Muscle of leg (tissue), 3 donors: ENCODE measurements at regions not wholly inside any gene's neighbourhood (a gene's known extent, or its start where the extent isn't known, plus 50 kb on each side); places are given as distances from the start of the nearest gene placed in this dataset.

Experiments
- DNase-seq: peaks from one replicate; pipeline ENCODE4 v3.0.0; 2013
- H3K27ac ChIP-seq: one replicate; pipeline ENCODE4 v1.5.1; 2013; ENCODE audit warnings: mild to moderate bottlenecking, low read length, control low read depth
- H3K27me3 ChIP-seq: one replicate; pipeline ENCODE4 v1.6.1; 2013; ENCODE audit warnings: low read length; ENCODE audit not compliant: control insufficient read depth, insufficient read depth
- H3K36me3 ChIP-seq: one replicate; pipeline ENCODE4 v1.6.1; 2013; ENCODE audit warnings: low read length; ENCODE audit not compliant: control insufficient read depth, insufficient read depth
- H3K4me1 ChIP-seq: one replicate; pipeline ENCODE4 v1.6.1; 2013; ENCODE audit warnings: low read length; ENCODE audit not compliant: control insufficient read depth, insufficient read depth
- H3K4me3 ChIP-seq: one replicate; pipeline ENCODE4 v1.5.1; 2013; ENCODE audit warnings: low read length, control low read depth
- H3K9me3 ChIP-seq: replicated peaks from 2 replicates; pipeline ENCODE4 v1.6.1; 2013; ENCODE audit warnings: low read depth, low read length; ENCODE audit not compliant: control insufficient read depth
- WGBS: methylation state at CpG from one replicate; pipeline ENCODE4 v1.1.5; 2013; ENCODE audit warnings: missing lambda C conversion rate; ENCODE audit not compliant: insufficient coverage; 5-methylcytosine and 5-hydroxymethylcytosine counted together

- H3K36me3 ChIP-seq: no peaks in the 10 kb centered on the region
- no peak overlapping the region for H3K27ac ChIP-seq
- no peaks in the 10 kb centered on the region for H3K9me3 ChIP-seq
- DNase-seq: no peak
- H3K27me3 ChIP-seq: no peaks in the 10 kb centered on the region
- no CpG with 5 or more reads among the region's 6 CpGs for WGBS
- peaks cover 7% of the 10 kb centered on the region for H3K4me1 ChIP-seq
- no peak overlapping the region for H3K4me3 ChIP-seq
Observed at GRCh38 chr13:42396901-42397655, 125.1 kb downstream of the AKAP11 start.

DNA sequence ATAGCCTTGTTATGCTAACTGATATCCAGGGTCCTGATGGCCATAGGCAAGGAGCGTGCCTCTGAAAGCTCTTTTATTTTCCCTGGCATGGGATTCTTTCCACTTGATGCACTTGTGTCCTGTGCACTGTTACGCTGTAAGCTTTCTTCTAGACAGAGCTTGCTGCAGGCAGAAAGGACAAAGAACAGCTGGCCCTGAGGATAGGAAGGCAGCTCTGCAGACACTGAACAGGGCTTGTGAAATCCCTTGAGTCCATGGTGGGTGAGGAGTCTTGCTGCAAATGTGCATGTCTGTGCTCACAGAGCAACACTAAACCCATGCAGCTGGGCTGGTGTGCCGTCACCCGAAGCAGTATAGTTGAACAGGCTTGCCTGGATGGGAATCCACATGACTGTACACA is 126.6 kb downstream of the AKAP11 start:
- no peak for DNase-seq
- 35% methylated on average over 3 of the region's 4 CpGs for WGBS

DNA sequence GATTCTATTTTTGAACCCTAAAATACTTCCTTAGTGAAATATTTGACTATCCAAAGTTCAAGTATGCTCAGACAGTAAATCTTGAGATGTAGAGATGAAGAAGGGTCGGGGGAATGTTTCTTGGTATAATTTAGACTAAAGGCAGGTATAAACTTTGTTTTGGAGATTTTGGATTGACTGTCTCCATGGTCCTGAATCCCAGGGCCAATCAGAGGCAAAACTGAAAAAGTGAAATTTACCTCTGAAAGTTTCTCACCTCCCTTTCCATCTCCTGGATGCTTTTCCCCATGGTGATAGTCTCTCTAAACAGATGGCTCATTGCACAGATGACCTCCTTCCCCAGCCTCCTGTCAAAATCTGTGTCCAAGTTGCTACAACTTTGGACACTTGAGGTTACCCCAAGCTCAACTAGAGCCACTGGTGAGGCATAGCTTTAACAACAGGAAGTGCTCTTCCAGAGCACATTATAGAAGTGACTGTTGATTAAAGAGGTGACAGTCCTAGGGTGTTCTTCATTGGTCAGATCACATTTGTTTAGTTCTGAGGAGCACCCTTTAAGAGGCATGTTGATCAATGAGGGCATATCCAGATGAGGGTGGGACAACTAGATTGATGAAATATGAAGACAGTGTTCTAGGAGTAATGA is 128.4 kb downstream of the AKAP11 start:
- Histone ChIP-seq H3K4me1 (peaks cover 7% of the 10 kb centered on the region), H3K4me3 (no peak overlapping the region), H3K27ac (no peak overlapping the region), H3K9me3 (no peaks in the 10 kb centered on the region), H3K36me3 (no peaks in the 10 kb centered on the region), H3K27me3 (no peaks in the 10 kb centered on the region)
- no CpG with 5 or more reads among the region's 1 CpG for WGBS
- no peak for DNase-seq

More for the DNA sequence above, 126.6 kb downstream of the AKAP11 start:
- no peak overlapping the region for H3K27ac ChIP-seq
- no peak overlapping the region for H3K4me3 ChIP-seq
- H3K36me3 ChIP-seq: no peaks in the 10 kb centered on the region
- no peaks in the 10 kb centered on the region for H3K27me3 ChIP-seq
- H3K9me3 ChIP-seq: no peaks in the 10 kb centered on the region
- H3K4me1 ChIP-seq: peaks cover 7% of the 10 kb centered on the region

- no peaks in the 10 kb centered on the region for H3K27me3 ChIP-seq
- H3K9me3 ChIP-seq: no peaks in the 10 kb centered on the region
- DNase-seq: no peak
- 33% methylated on average over 1 of the region's 3 CpGs for WGBS
- H3K4me1 ChIP-seq: peaks cover 7% of the 10 kb centered on the region
- no peak overlapping the region for H3K27ac ChIP-seq
- H3K36me3 ChIP-seq: no peaks in the 10 kb centered on the region
- H3K4me3 ChIP-seq: no peak overlapping the region
Observed at GRCh38 chr13:42401376-42401775, 129.4 kb downstream of the AKAP11 start.

DNA sequence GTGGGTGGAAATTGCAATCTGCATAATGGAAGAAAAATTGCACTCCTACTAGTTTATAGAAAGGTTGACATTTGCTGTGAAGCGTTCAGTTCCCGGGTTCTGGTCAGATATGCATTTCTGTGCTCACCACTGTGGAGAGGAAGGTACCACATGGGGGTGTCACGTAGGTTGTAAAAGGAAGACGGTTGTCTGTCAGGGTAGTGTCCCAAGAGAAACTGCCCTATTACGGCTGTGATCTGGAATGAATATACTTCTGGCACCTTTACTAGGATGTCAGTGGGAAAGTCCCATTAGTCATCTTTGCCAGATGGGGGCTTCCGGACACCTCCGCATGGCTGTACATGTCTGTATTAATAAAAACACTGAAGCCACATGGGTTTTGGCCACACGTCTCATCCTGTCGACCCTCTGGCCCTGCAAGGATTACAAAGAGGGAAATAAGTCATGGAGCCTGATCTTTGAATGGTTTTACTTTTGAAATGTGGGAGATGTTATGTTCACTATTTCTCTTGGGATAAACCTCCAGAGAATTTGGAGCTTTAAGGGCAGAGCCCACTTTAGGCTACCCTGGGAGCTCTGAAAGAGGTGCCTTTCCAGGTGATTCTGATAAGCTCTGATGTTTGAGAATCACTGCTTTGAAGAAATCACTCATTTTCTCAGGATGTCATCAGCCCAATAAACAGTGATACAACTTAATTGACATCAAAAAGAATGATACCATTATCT is 133.9 kb downstream of the AKAP11 start:
- Histone ChIP-seq H3K4me3 (no peak overlapping the region), H3K27ac (no peak overlapping the region), H3K4me1 (no peaks in the 10 kb centered on the region), H3K36me3 (no peaks in the 10 kb centered on the region), H3K27me3 (no peaks in the 10 kb centered on the region), H3K9me3 (no peaks in the 10 kb centered on the region)
- 70% methylated on average over 5 of the region's 9 CpGs for WGBS
- DNase-seq: no peak

DNA sequence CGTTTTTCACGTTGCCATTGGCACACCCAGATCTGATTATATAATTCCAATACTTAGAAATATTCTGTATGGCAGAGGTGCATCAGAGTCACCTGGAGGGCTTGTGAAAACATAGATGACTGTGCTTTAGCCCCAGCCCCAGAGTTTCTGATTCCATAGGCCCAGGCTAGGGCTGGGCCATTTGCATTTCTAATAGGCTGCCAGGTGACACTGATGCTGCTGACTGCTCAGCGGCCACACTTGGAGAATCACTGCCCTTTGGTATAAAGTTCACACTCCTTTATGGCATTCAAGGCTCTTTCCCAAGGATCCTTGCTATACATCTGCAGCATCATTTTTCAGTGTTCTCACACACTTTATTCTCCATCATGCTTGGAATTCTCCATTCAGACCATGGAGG is 137.1 kb downstream of the AKAP11 start:
- WGBS: 57% methylated on average over 1 of the region's 3 CpGs
- no peaks in the 10 kb centered on the region for H3K9me3 ChIP-seq
- no peak overlapping the region for H3K27ac ChIP-seq
- DNase-seq: no peak
- no peak overlapping the region for H3K4me3 ChIP-seq
- peaks cover 3% of the 10 kb centered on the region for H3K27me3 ChIP-seq
- no peaks in the 10 kb centered on the region for H3K36me3 ChIP-seq
- H3K4me1 ChIP-seq: no peaks in the 10 kb centered on the region

GRCh38 chr13:42409551-42409950 is 137.6 kb downstream of the AKAP11 start:
- no peaks in the 10 kb centered on the region for H3K36me3 ChIP-seq
- no peak overlapping the region for H3K27ac ChIP-seq
- no peaks in the 10 kb centered on the region for H3K4me1 ChIP-seq
- H3K9me3 ChIP-seq: no peaks in the 10 kb centered on the region
- no peak overlapping the region for H3K4me3 ChIP-seq
- no peak for DNase-seq
- peaks cover 3% of the 10 kb centered on the region for H3K27me3 ChIP-seq

GRCh38 chr13:42412812-42413483 is 141.0 kb downstream of the AKAP11 start:
- WGBS: 88% methylated on average over 2 of the region's 5 CpGs
- Histone ChIP-seq H3K4me1 (no peaks in the 10 kb centered on the region), H3K27me3 (peaks cover 3% of the 10 kb centered on the region)

DNA sequence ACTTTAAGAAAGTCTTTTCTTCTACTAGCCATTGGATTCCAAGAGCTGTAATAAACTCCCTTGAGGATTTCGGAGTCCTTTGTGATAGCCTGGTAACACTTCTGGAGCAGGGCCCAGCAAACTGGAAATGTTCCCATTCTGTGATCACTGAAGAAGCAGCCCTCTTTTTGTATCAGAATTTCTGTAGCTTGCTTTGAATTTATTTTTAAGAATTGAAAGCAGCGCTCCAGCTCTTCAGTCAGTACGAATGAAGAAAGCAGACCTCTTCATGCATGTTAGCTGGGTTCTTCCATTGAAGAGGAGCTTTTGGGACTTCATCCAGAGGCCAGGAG is 141.5 kb downstream of the AKAP11 start:
- Histone ChIP-seq H3K4me3 (no peak overlapping the region), H3K9me3 (no peaks in the 10 kb centered on the region), H3K4me1 (no peaks in the 10 kb centered on the region), H3K36me3 (no peaks in the 10 kb centered on the region), H3K27me3 (peaks cover 3% of the 10 kb centered on the region), H3K27ac (no peak overlapping the region)
- 75% methylated on average over 2 of the region's 3 CpGs for WGBS
- no peak for DNase-seq

More at GRCh38 chr13:42412812-42413483, 141.0 kb downstream of the AKAP11 start:
- no peak for DNase-seq
- Histone ChIP-seq H3K27ac (no peak overlapping the region), H3K9me3 (no peaks in the 10 kb centered on the region), H3K4me3 (no peak overlapping the region), H3K36me3 (no peaks in the 10 kb centered on the region)

DNA sequence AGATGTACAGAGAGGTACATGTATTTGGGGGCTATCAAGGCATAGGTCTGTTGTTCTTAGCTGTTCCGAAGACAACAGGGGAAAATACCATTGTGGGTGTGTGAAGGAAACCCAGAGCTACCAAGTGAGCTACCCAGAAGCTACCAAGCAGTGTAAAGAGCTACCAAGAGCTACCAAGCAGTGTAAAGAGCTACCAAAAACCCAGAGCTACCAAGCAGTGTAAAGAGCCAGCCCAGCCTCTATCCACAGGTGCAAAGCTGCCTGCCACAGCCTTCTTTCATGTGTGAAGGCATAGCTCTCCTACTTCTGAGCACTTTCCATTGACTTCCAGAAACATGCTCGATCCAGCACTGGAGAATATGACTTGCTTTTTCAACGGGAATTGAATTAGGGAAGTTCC is 145.7 kb downstream of the AKAP11 start:
- no peaks in the 10 kb centered on the region for H3K36me3 ChIP-seq
- H3K27me3 ChIP-seq: no peaks in the 10 kb centered on the region
- no peak overlapping the region for H3K4me3 ChIP-seq
- H3K4me1 ChIP-seq: no peaks in the 10 kb centered on the region
- H3K9me3 ChIP-seq: no peaks in the 10 kb centered on the region
- WGBS: no CpG with 5 or more reads among the region's 3 CpGs
- DNase-seq: no peak
- H3K27ac ChIP-seq: no peak overlapping the region
